Pancreas (tissue), 10 donors: ENCODE measurements at regions not wholly inside any gene's neighbourhood (a gene's known extent, or its start where the extent isn't known, plus 50 kb on each side); places are given as distances from the start of the nearest gene placed in this dataset.

Experiments used
- ATAC-seq, 4 donors: fragments of 200-7000 bp; cut with Tn5 transposase; one replicate each; pipeline versions ENCODE4 v1.8.0 to v1.9.1; 2020; ENCODE audit warnings: mild to moderate bottlenecking in 4 of 4, moderate library complexity in 4 of 4
- DNase-seq, 6 donors: peaks; one replicate each; pipeline ENCODE4 v3.0.0-alpha.2; 2020
- FAIRE-seq: peaks from 2 replicates; lab custom pipeline; 2012; peaks lifted over from hg19 to GRCh38; lab: Jason Lieb, UNC
- H3K27ac ChIP-seq, 4 donors: fragments of 200-600 bp; sonication (generic); 1 replicate in 3 of 4; 2 replicates in 1 of 4; pipeline versions ENCODE4 v1.5.0 to v1.8.0; 2020
- H3K27me3 ChIP-seq, 4 donors: fragments of 200-600 bp; one replicate each; pipeline ENCODE4 v1.8.0; 2021
- H3K36me3 ChIP-seq, 3 donors: fragments of 200-600 bp; sonication (generic) in 1 of 3; one replicate each; pipeline versions ENCODE4 v1.5.0 to v1.8.0; 2020 to 2021
- H3K4me1 ChIP-seq, 3 donors: fragments of 200-600 bp; one replicate each; pipeline ENCODE4 v1.8.0; 2021
- H3K4me3 ChIP-seq, 4 donors: fragments of 200-600 bp; sonication (generic) in 2 of 4; one replicate each; pipeline versions ENCODE4 v1.5.0 to v1.8.0; 2020 to 2021
- H3K9me3 ChIP-seq, 4 donors: fragments of 200-600 bp; one replicate each; pipeline ENCODE4 v1.8.0; 2021
- WGBS, 2 donors: extraction: QIAGEN DNeasy Blood & Tissue Kit; methylation state at CpG; one replicate each; pipeline ENCODE4 v1.1.7; 2013; 5-methylcytosine and 5-hydroxymethylcytosine counted together
- intact Hi-C, 3 donors: fragments of 100-400 bp; cut with DNase I; formaldehyde crosslinking; loops; one replicate each; pipeline versions ENCODE4 v1.11.1 to v1.14.2; 2022
- TF ChIP-seq, protein P1 (sequence below), 4 donors: fragments of 200-600 bp; sonication (generic) in 3 of 4; IDR thresholded peaks; one replicate each; pipeline versions ENCODE4 v1.5.0 to v1.8.0; 2021; ENCODE audit warnings: antibody characterized with exemption in 4 of 4
- donor health status: healthy with polysubstance abuse.
- donor health status: DM: no; HTN: no; CAD: no; lungs with moderate emphysema.
- donor health status: DM: no; HTN: no; CAD: no.
- donor health status: control.
- donor health status: control.
- donor health status: Bipolar disorder and iron deficiency.
- donor health status: DM: yes; HTN: yes; CAD: no.
- donor health status: DM: no; HTN: no; CAD: no.
- donor health status: DM: no; HTN: no; CAD: no.
- donor health status: DM: yes; HTN: yes; CAD: no.

DNA sequence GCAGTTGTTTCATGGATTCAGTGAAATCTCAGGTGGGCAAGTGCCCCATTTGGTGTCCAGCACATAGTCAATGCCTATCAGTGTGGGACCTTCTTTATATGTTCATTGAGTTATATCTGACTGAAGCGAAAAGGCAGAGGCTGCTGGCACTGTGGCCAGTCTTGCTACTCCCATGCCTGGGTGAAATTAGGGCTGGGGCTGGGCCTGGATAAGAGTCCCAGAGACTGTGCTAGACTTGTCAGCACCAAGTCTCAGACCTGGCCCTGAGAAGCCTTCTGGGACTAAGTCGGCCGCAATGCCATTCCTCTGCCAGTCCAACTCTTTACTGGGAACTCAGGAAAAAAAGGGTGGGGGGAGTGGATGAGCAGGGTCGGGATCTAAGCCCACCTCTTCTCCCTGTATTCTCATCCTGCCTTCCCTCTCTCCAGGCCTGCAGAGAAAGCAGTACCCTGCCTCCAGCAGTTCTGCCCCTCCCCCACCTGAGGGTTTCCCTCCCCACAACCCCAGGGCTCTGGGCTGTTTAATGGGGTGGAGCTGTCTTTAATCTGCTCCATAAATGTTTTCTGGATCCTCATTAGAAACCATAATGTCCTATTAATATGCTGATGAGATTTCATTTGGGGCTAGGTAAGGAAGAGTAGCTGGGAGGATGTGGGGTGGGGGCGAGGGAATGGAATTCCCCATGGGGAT lies 153.5 kb upstream of the PJA1 start:
- Histone ChIP-seq H3K4me3 (no peak overlapping the region), H3K4me1 (no peaks in the 10 kb centered on the region), H3K27ac (no peak overlapping the region), H3K27me3 (no peaks in the 10 kb centered on the region), H3K9me3 (no peaks in the 10 kb centered on the region), H3K36me3 (no peaks in the 10 kb centered on the region)
- WGBS, 2 donors = 87 to 91% methylated on average over 5 of the region's 5 CpGs
- DNase-seq (no peak), ATAC-seq (no peak), FAIRE-seq (no peak)
- TF ChIP-seq, protein P1, sequence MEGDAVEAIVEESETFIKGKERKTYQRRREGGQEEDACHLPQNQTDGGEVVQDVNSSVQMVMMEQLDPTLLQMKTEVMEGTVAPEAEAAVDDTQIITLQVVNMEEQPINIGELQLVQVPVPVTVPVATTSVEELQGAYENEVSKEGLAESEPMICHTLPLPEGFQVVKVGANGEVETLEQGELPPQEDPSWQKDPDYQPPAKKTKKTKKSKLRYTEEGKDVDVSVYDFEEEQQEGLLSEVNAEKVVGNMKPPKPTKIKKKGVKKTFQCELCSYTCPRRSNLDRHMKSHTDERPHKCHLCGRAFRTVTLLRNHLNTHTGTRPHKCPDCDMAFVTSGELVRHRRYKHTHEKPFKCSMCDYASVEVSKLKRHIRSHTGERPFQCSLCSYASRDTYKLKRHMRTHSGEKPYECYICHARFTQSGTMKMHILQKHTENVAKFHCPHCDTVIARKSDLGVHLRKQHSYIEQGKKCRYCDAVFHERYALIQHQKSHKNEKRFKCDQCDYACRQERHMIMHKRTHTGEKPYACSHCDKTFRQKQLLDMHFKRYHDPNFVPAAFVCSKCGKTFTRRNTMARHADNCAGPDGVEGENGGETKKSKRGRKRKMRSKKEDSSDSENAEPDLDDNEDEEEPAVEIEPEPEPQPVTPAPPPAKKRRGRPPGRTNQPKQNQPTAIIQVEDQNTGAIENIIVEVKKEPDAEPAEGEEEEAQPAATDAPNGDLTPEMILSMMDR (IDR thresholded peaks at IDR 0.05) = no peak
- intact Hi-C loops = no loop called here

DNA sequence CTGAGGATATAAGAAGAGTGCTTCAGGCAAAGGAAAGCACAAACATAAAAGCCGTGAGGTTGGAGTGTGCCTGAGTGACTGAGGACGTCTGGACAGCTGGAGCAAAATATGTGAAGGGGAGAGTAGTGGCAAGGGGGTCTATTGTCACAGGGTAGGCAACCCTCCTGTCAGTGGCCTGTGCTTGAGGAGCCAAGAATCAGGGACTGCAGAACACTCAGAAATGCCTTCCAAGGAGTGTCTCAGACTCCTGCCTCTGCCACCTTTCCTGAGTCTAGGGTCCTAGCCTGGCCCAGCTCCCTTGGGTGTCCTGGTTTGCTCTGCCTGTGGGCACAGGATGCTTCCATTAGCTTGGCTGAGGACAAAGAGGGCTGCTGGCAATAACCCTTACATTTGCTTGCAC lies 152.5 kb upstream of the PJA1 start:
- FAIRE-seq = no peak

DNA sequence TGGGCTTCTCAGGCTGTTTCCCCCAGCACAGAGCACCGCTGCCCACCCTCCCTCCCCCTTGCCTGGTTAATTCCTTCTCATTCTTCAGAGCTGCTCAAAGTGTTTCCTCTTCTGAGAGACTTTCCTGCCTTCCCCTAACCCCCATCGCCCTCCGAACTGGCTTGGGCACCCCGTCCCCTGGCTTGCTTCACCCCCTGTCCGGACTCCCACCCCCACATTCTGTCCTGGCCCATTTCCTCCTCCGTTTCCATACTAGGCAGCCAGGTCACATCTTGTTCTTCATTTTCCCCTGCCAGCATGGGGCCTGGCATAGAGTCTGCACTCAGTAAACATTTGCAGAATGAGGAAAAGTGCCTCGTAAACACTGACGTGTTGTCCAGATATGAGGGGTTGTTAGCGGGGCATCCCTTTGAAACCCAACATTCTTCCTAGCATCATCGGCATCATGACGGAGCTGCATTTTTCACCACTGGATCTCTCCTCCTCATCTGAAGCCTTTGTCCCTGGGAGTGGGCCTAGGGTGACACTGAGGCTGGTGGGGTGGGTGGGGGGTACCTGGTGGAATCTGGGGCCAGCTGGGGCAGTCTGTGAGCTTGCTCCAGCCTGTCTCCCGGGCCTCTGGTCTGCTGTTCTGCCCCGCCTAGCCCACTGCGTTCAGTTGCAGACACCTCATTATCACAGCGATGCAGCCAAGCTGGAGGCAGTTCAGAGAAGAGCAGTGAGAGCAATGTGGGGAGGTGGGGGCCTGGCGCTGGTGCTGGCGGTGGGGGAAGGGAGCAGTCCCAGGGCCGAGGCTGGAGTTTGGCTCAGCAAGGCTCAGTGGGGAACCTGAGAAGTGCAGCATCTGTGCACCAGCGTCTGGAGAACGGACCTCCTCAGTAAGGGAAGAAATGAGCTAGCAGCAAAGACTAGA lies 149.4 kb upstream of the PJA1 start:
- no peaks in the 10 kb centered on the region for H3K27me3 ChIP-seq
- H3K4me3 ChIP-seq = no peak overlapping the region
- H3K4me1 ChIP-seq = no peaks in the 10 kb centered on the region
- intact Hi-C loops = no loop called here
- H3K36me3 ChIP-seq = no peaks in the 10 kb centered on the region
- DNase-seq (no peak), ATAC-seq (no peak), FAIRE-seq (no peak)
- TF ChIP-seq, protein P1 (IDR thresholded peaks at IDR 0.05) = no peak
- no peaks in the 10 kb centered on the region for H3K9me3 ChIP-seq
- WGBS, 2 donors = 39 to 54% methylated on average over 20 of the region's 20 CpGs
- no peak overlapping the region for H3K27ac ChIP-seq

More for the DNA sequence above, 152.5 kb upstream of the PJA1 start:
- H3K27me3 ChIP-seq = no peaks in the 10 kb centered on the region
- H3K9me3 ChIP-seq = no peaks in the 10 kb centered on the region
- DNase-seq = no peak
- TF ChIP-seq, protein P1 (IDR thresholded peaks at IDR 0.05) = no peak
- no peaks in the 10 kb centered on the region for H3K4me1 ChIP-seq
- no peak for ATAC-seq
- WGBS, 2 donors = 21 to 66% methylated on average over 2 of the region's 2 CpGs
- no peaks in the 10 kb centered on the region for H3K36me3 ChIP-seq
- H3K4me3 ChIP-seq = no peak overlapping the region
- intact Hi-C loops = no loop called here
- no peak overlapping the region for H3K27ac ChIP-seq

DNA sequence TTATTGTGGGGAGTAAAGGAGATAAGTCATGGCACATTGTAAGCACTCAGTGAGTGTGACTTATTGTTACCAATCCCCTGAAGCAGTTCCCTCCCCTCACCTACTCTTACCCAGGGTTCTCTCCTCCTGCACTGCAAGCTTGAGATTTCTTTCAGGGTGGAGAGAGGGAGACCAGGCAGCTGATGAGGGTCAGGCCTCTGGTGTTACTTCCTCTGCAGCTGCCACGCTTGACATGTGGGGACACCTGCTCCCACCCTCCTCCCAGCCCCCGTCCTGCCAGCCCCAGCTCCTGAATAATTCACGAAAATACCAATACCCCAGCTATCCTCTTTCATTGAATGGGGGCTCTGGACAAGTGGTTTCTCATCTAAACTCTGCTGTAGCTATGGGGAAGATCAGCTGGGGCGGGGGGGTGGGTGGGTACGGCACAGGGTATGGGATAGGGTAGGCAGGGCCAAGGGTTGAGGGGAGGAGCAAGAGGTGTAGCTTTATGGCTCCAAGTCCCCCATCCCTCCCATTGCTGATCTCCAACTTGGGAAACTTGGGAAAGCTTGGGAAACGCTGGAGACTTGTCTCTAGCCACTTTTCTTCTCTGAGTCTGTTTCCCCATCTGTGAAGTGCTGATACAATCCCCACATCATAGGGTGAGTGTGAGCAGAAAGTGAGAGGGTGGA lies 148.5 kb upstream of the PJA1 start:
- Histone ChIP-seq H3K4me1 (no peaks in the 10 kb centered on the region), H3K4me3 (no peak overlapping the region), H3K27ac (no peak overlapping the region), H3K27me3 (no peaks in the 10 kb centered on the region), H3K36me3 (no peaks in the 10 kb centered on the region), H3K9me3 (no peaks in the 10 kb centered on the region)
- TF ChIP-seq, protein P1 (IDR thresholded peaks at IDR 0.05) = no peak
- ATAC-seq (no peak), DNase-seq (no peak), FAIRE-seq (no peak)
- 69 to 82% methylated on average over 6 of the region's 6 CpGs for WGBS, 2 donors
- intact Hi-C loops = no loop called here
